ENCODE measurements at regions not wholly inside any gene's neighbourhood (a gene's known extent, or its start where the extent isn't known, plus 50 kb on each side); places are given as distances from the start of the nearest gene placed in this dataset.

DNA sequence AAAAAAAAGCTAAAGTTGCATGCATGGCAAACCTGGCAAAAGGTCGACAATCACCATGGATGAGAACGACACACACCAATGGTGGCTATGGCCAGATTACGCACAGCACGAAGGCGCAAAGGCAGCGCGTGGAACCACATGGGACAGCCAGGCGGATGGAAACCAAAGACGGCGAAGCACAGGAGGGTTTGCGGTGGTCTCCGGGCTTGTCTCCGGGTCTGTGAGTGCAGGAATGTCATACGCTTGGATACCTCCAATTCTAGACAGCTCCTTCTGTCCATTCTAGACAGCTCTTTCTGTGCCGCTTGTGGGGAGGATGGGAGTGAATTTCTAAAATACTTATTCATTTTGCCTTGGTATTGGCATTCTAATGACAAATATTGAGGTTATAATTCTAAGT, 685.4 kb downstream of the BRD1 start:
- POLR2A ChIA-PET = interaction anchor here (0.6 kb wide), 1 partner anchor 59 kb away, joined by 3 read pairs; no protein-coding TSS in a partner anchor
- no peaks in the 10 kb centered on the region for H3K9me3 ChIP-seq (ENCODE audit: control insufficient read depth, insufficient read depth, low read depth, low read length)
- no peaks in the 10 kb centered on the region for H3K36me3 ChIP-seq (ENCODE audit: control insufficient read depth in 2 of 2, insufficient read depth in 1 of 2, low read length in 2 of 2)
- H3K4me1 ChIP-seq (ENCODE audit: control insufficient read depth, insufficient read depth, low read length) = no peaks in the 10 kb centered on the region
- H3K27ac ChIP-seq (ENCODE audit: extremely low read depth, low read depth, low read length) = no peak overlapping the region
- CTCF ChIA-PET = interaction anchor here (0.6 kb wide), 1 partner anchor 650 kb away, joined by 3 read pairs; no protein-coding TSS in a partner anchor
- no peak for TF ChIP-seq ZNF792 (tag by site-specific recombination; IDR thresholded peaks at IDR 0.05)
- no peak for TF ChIP-seq SALL2 (tag by site-specific recombination; IDR thresholded peaks at IDR 0.05; ENCODE audit: borderline replicate concordance)
- TF ChIP-seq ZNF248 (tag by site-specific recombination; IDR thresholded peaks at IDR 0.05) = no peak
- TF ChIP-seq ZNF24 (tag by site-specific recombination; IDR thresholded peaks at IDR 0.05) = no peak
- no peak for TF ChIP-seq SCRT1 (tag by site-specific recombination; IDR thresholded peaks at IDR 0.05; ENCODE audit: borderline replicate concordance)
- TF ChIP-seq ZNF311 (tag by site-specific recombination; IDR thresholded peaks at IDR 0.05; ENCODE audit: borderline replicate concordance) = no peak
- TF ChIP-seq, protein P1, sequence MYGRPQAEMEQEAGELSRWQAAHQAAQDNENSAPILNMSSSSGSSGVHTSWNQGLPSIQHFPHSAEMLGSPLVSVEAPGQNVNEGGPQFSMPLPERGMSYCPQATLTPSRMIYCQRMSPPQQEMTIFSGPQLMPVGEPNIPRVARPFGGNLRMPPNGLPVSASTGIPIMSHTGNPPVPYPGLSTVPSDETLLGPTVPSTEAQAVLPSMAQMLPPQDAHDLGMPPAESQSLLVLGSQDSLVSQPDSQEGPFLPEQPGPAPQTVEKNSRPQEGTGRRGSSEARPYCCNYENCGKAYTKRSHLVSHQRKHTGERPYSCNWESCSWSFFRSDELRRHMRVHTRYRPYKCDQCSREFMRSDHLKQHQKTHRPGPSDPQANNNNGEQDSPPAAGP (tag by site-specific recombination; IDR thresholded peaks at IDR 0.05) = no peak
- TF ChIP-seq, protein P2, sequence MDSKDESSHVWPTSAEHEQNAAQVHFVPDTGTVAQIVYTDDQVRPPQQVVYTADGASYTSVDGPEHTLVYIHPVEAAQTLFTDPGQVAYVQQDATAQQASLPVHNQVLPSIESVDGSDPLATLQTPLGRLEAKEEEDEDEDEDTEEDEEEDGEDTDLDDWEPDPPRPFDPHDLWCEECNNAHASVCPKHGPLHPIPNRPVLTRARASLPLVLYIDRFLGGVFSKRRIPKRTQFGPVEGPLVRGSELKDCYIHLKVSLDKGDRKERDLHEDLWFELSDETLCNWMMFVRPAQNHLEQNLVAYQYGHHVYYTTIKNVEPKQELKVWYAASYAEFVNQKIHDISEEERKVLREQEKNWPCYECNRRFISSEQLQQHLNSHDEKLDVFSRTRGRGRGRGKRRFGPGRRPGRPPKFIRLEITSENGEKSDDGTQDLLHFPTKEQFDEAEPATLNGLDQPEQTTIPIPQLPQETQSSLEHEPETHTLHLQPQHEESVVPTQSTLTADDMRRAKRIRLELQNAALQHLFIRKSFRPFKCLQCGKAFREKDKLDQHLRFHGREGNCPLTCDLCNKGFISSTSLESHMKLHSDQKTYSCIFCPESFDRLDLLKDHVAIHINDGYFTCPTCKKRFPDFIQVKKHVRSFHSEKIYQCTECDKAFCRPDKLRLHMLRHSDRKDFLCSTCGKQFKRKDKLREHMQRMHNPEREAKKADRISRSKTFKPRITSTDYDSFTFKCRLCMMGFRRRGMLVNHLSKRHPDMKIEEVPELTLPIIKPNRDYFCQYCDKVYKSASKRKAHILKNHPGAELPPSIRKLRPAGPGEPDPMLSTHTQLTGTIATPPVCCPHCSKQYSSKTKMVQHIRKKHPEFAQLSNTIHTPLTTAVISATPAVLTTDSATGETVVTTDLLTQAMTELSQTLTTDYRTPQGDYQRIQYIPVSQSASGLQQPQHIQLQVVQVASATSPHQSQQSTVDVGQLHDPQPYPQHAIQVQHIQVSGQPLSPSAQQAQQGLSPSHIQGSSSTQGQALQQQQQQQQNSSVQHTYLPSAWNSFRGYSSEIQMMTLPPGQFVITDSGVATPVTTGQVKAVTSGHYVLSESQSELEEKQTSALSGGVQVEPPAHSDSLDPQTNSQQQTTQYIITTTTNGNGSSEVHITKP (tag by site-specific recombination; IDR thresholded peaks at IDR 0.05) = no peak
- TF ChIP-seq OSR2 (tag by site-specific recombination; IDR thresholded peaks at IDR 0.05) = no peak
- TF ChIP-seq HOXA7 (CRISPR knock-in tag; IDR thresholded peaks at IDR 0.05; ENCODE audit: borderline replicate concordance) = no peak
- H3K4me3 ChIP-seq (ENCODE audit: low read depth, low read length) = no peak overlapping the region

DNA sequence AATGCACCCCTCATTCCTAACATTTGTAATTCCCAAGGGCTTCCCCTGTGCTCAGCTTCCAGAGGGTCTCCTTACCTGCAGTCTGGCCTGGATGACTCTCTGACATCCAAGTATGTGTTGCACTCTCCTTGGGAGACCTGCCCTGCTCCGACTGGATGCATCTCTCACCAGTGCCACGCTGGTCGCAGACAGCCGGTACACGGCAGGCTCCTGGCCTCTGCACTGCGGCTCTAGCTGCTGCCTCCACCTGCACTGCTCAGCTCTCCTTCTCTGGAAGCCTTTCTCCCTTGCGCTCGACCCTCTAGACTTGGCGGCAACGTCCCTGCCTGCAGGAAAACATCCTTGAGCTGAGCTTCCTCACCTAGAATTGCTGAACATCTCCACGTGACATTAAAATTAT, 685.9 kb downstream of the BRD1 start:
- no peaks in the 10 kb centered on the region for H3K36me3 ChIP-seq (ENCODE audit: control insufficient read depth in 2 of 2, insufficient read depth in 1 of 2, low read length in 2 of 2)
- H3K9me3 ChIP-seq (ENCODE audit: control insufficient read depth, insufficient read depth, low read depth, low read length) = no peaks in the 10 kb centered on the region
- TF ChIP-seq RBAK (tag by site-specific recombination; IDR thresholded peaks at IDR 0.05) = no peak
- TF ChIP-seq ZNF664 (tag by site-specific recombination; IDR thresholded peaks at IDR 0.05) = no peak
- TF ChIP-seq ZSCAN23 (tag by site-specific recombination; IDR thresholded peaks at IDR 0.05) = no peak
- TF ChIP-seq KLF7 (tag by site-specific recombination; IDR thresholded peaks at IDR 0.05; ENCODE audit: borderline replicate concordance) = no peak
- TF ChIP-seq, protein P3, sequence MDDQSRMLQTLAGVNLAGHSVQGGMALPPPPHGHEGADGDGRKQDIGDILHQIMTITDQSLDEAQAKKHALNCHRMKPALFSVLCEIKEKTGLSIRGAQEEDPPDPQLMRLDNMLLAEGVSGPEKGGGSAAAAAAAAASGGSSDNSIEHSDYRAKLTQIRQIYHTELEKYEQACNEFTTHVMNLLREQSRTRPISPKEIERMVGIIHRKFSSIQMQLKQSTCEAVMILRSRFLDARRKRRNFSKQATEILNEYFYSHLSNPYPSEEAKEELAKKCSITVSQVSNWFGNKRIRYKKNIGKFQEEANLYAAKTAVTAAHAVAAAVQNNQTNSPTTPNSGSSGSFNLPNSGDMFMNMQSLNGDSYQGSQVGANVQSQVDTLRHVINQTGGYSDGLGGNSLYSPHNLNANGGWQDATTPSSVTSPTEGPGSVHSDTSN (CRISPR knock-in tag; IDR thresholded peaks at IDR 0.05) = no peak
- H3K27ac ChIP-seq (ENCODE audit: extremely low read depth, low read depth, low read length) = no peak overlapping the region
- ChIA-PET CTCF (no interaction called here), POLR2A (no interaction called here)
- no peaks in the 10 kb centered on the region for H3K4me1 ChIP-seq (ENCODE audit: control insufficient read depth, insufficient read depth, low read length)
- no peak overlapping the region for H3K4me3 ChIP-seq (ENCODE audit: low read depth, low read length)

DNA sequence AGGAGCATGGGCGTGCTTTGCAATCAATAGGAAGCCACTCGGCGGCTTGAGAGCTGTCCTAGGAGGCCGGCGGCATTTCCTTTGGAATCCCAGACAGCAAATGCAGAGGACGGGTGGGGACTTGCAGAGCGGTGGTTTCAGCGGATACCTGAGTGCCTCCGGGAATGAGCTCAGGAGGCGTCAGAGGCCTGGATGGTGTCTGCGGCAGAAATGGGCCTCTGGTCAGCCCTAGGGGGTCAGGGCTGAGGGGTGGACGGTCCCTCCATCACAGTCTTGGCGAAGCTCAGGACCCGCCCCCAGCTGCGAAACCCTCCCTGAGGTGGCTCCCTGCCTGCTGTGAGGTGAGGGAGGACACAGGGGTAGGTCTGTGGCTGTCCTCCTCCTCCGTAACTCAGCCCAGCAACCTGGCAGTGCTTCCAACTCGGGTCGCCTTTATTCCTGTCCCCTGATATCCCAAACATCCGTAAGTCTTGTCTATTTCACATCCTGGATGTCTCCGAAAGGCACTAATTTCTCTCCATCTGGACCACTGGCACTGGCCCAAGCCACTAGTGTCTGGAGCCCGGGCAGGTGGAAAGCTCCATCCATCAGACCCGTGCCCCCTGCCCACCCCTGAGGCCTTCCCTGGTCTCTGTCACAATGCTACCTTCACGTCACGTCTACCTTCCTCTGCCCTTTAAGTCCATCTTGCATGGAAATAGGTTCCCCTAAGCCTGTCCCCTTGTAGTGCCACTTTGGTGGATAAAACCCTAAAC, 686.6 kb downstream of the BRD1 start:
- H3K36me3 ChIP-seq (ENCODE audit: control insufficient read depth in 2 of 2, insufficient read depth in 1 of 2, low read length in 2 of 2) = no peaks in the 10 kb centered on the region
- H3K4me3 ChIP-seq (ENCODE audit: low read depth, low read length) = no peak overlapping the region
- H3K4me1 ChIP-seq (ENCODE audit: control insufficient read depth, insufficient read depth, low read length) = no peaks in the 10 kb centered on the region
- TF ChIP-seq ZNF341 (tag by site-specific recombination; IDR thresholded peaks at IDR 0.05; ENCODE audit: low read depth) = no peak
- no peak for TF ChIP-seq IKZF3 (tag by site-specific recombination; IDR thresholded peaks at IDR 0.05)
- no peak for TF ChIP-seq SP7 (tag by site-specific recombination; IDR thresholded peaks at IDR 0.05)
- TF ChIP-seq ZNF248 (tag by site-specific recombination; IDR thresholded peaks at IDR 0.05) = no peak
- no peak for TF ChIP-seq ZBTB8A (tag by site-specific recombination; IDR thresholded peaks at IDR 0.05)
- TF ChIP-seq ZEB2 (tag by site-specific recombination; IDR thresholded peaks at IDR 0.05) = no peak
- TF ChIP-seq, protein P4, sequence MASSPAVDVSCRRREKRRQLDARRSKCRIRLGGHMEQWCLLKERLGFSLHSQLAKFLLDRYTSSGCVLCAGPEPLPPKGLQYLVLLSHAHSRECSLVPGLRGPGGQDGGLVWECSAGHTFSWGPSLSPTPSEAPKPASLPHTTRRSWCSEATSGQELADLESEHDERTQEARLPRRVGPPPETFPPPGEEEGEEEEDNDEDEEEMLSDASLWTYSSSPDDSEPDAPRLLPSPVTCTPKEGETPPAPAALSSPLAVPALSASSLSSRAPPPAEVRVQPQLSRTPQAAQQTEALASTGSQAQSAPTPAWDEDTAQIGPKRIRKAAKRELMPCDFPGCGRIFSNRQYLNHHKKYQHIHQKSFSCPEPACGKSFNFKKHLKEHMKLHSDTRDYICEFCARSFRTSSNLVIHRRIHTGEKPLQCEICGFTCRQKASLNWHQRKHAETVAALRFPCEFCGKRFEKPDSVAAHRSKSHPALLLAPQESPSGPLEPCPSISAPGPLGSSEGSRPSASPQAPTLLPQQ (tag by site-specific recombination; IDR thresholded peaks at IDR 0.05) = no peak
- TF ChIP-seq ZNF514 (tag by site-specific recombination; IDR thresholded peaks at IDR 0.05) = no peak
- TF ChIP-seq ZNF776 (tag by site-specific recombination; IDR thresholded peaks at IDR 0.05; ENCODE audit: borderline replicate concordance) = no peak
- TF ChIP-seq ZBTB7A (tag by site-specific recombination; IDR thresholded peaks at IDR 0.05; ENCODE audit: low read depth) = no peak
- no peak for TF ChIP-seq ZNF555 (tag by site-specific recombination; conservative IDR thresholded peaks at IDR 0.05)
- POLR2A ChIA-PET = no interaction called here
- H3K27ac ChIP-seq (ENCODE audit: extremely low read depth, low read depth, low read length) = no peak overlapping the region
- CTCF ChIA-PET = no interaction called here
- H3K9me3 ChIP-seq (ENCODE audit: control insufficient read depth, insufficient read depth, low read depth, low read length) = no peaks in the 10 kb centered on the region
